Jurkat, Clone E6-1 (cell line): ENCODE measurements at regions not wholly inside any gene's neighbourhood (a gene's known extent, or its start where the extent isn't known, plus 50 kb on each side); places are given as distances from the start of the nearest gene placed in this dataset.

ENCODE experiments used
- DNase-seq: peaks from one replicate; pipeline ENCODE4 v3.0.0-alpha.2; 2011; ENCODE audit warnings: low read depth, low spot score
- H3K4me3 ChIP-seq: 2 replicates; pipeline ENCODE4 v1.5.1; 2011; ENCODE audit warnings: mild to moderate bottlenecking, low read length, control low read depth, moderate library complexity

GRCh38 chr14:89641495-89642175 is 224.6 kb upstream of the FOXN3 start:
- no peak overlapping the region for H3K4me3 ChIP-seq

GRCh38 chr14:89640141-89640540 is 223.1 kb upstream of the FOXN3 start:
- DNase-seq, result no peak
- H3K4me3 ChIP-seq, result no peak overlapping the region

More at GRCh38 chr14:89641495-89642175, 224.6 kb upstream of the FOXN3 start:
- no peak for DNase-seq

GRCh38 chr14:89639687-89640086 is 222.7 kb upstream of the FOXN3 start:
- DNase-seq, result no peak
- no peak overlapping the region for H3K4me3 ChIP-seq

- H3K4me3 ChIP-seq, result no peak overlapping the region
- DNase-seq, result no peak
Observed at GRCh38 chr14:89638891-89639290, 221.9 kb upstream of the FOXN3 start.

GRCh38 chr14:89637581-89637980 is 220.5 kb upstream of the FOXN3 start:
- DNase-seq, result no peak
- no peak overlapping the region for H3K4me3 ChIP-seq

GRCh38 chr14:89635615-89636014 is 218.6 kb upstream of the FOXN3 start:
- DNase-seq, result no peak
- H3K4me3 ChIP-seq, result no peak overlapping the region

- no peak for DNase-seq
- H3K4me3 ChIP-seq, result no peak overlapping the region
Observed at GRCh38 chr14:89634037-89634436, 217.0 kb upstream of the FOXN3 start.

GRCh38 chr14:89630101-89630829 is 213.2 kb upstream of the FOXN3 start:
- no peak overlapping the region for H3K4me3 ChIP-seq
- DNase-seq, result no peak

GRCh38 chr14:89629383-89629782 is 212.3 kb upstream of the FOXN3 start:
- no peak for DNase-seq
- no peak overlapping the region for H3K4me3 ChIP-seq

- DNase-seq, result no peak
- no peak overlapping the region for H3K4me3 ChIP-seq
Observed at GRCh38 chr14:89628521-89628920, 211.5 kb upstream of the FOXN3 start.

- H3K4me3 ChIP-seq, result no peak overlapping the region
- no peak for DNase-seq
Observed at GRCh38 chr14:89626233-89626806, 209.3 kb upstream of the FOXN3 start.

GRCh38 chr14:89625731-89626232 is 208.7 kb upstream of the FOXN3 start:
- H3K4me3 ChIP-seq, result no peak overlapping the region
- no peak for DNase-seq

- no peak for DNase-seq
- H3K4me3 ChIP-seq, result no peak overlapping the region
Observed at GRCh38 chr14:89625244-89625713, 208.2 kb upstream of the FOXN3 start.

- no peak overlapping the region for H3K4me3 ChIP-seq
- no peak for DNase-seq
Observed at GRCh38 chr14:89624500-89625156, 207.6 kb upstream of the FOXN3 start.

- H3K4me3 ChIP-seq, result no peak overlapping the region
- no peak for DNase-seq
Observed at GRCh38 chr14:89621791-89622638, 205.0 kb upstream of the FOXN3 start.

GRCh38 chr14:89621009-89621421 is 204.0 kb upstream of the FOXN3 start:
- no peak for DNase-seq
- no peak overlapping the region for H3K4me3 ChIP-seq

GRCh38 chr14:89620436-89620835 is 203.4 kb upstream of the FOXN3 start:
- no peak for DNase-seq
- H3K4me3 ChIP-seq, result no peak overlapping the region

- peak overlapping the region; percentile 57 for H3K4me3 ChIP-seq
- DNase-seq, result no peak
Observed at GRCh38 chr14:89619596-89619995, 202.6 kb upstream of the FOXN3 start.
